Gastroesophageal sphincter (tissue), 3 donors: ENCODE measurements at regions not wholly inside any gene's neighbourhood (a gene's known extent, or its start where the extent isn't known, plus 50 kb on each side); places are given as distances from the start of the nearest gene placed in this dataset.

Experiments used
- CTCF ChIP-seq, 4 experiments: fragments of 200-600 bp in 2 of 4; fragments of 450-650 bp in 2 of 4; sonication (generic) in 1 of 4; IDR thresholded peaks; one replicate each; pipeline ENCODE4 v1.5.1; 2017 to 2019; ENCODE audit warnings: antibody characterized with exemption in 4 of 4, mild to moderate bottlenecking in 2 of 4, moderate library complexity in 2 of 4
- EP300 ChIP-seq: sonication (generic); formaldehyde crosslinking; IDR thresholded peaks from one replicate; pipeline ENCODE4 v1.6.1; 2017; ENCODE audit warnings: antibody characterized with exemption, mild to moderate bottlenecking
- POLR2A ChIP-seq, 2 donors: fragments of 450-650 bp; IDR thresholded peaks; one replicate each; pipeline ENCODE4 v1.6.1; 2017; ENCODE audit warnings: antibody characterized with exemption in 2 of 2, mild to moderate bottlenecking in 2 of 2, moderate library complexity in 1 of 2
- POLR2AphosphoS5 ChIP-seq: sonication (generic); formaldehyde crosslinking; IDR thresholded peaks from one replicate; pipeline ENCODE4 v1.6.1; 2017; ENCODE audit warnings: antibody characterized with exemption

- TF ChIP-seq POLR2A (IDR thresholded peaks at IDR 0.05) (no peak), CTCF (IDR thresholded peaks at IDR 0.05) (no peak), POLR2AphosphoS5 (no peak), EP300 (no peak)
These were observed 83.0 kb upstream of the RALY start for GRCh38 chr20:33910529-33911327.
